WTC11 (cell line): ENCODE measurements at regions not wholly inside any gene's neighbourhood (a gene's known extent, or its start where the extent isn't known, plus 50 kb on each side); places are given as distances from the start of the nearest gene placed in this dataset.

Experiments
- ATAC-seq: fragments of 200-7000 bp; cut with Tn5 transposase; 2 replicates; pipeline ENCODE4 v1.10.0; 2021; ENCODE audit warnings: mild to moderate bottlenecking, moderate library complexity
- CTCF ChIA-PET: fragments of 300-600 bp; sonication (Branson Sonifier 250); formaldehyde crosslinking; loops from one replicate; lab custom pipeline; 2021; ENCODE audit warnings: antibody characterized with exemption; lab: Charles Lee
- POLR2A ChIA-PET: fragments of 350-600 bp; sonication (Branson Sonifier 250); formaldehyde crosslinking; loops from one replicate; lab custom pipeline; 2021; ENCODE audit warnings: antibody characterized with exemption; lab: Charles Lee
- DNase-seq: peaks from one replicate; pipeline ENCODE4 v3.0.0; 2021; ENCODE audit warnings: low spot score
- H3K27ac Mint-ChIP-seq: 2 replicates; pipeline ENCODE4 v1.8.0; 2021; ENCODE audit warnings: mixed read lengths
- H3K27me3 Mint-ChIP-seq: 2 replicates; pipeline ENCODE4 v1.8.0; 2021; ENCODE audit warnings: low read depth, mild to moderate bottlenecking, moderate library complexity, mixed read lengths
- H3K36me3 Mint-ChIP-seq: 2 replicates; pipeline ENCODE4 v1.8.0; 2021; ENCODE audit warnings: mixed read lengths
- H3K4me1 Mint-ChIP-seq: 2 replicates; pipeline ENCODE4 v1.8.0; 2022; ENCODE audit warnings: mixed read lengths
- H3K4me3 Mint-ChIP-seq: 2 replicates; pipeline ENCODE4 v1.8.0; 2021; ENCODE audit warnings: mild to moderate bottlenecking, moderate library complexity, mixed read lengths
- H3K9me3 Mint-ChIP-seq: 2 replicates; pipeline ENCODE4 v1.8.0; 2021; ENCODE audit warnings: mixed read lengths
- ATF1 ChIP-seq: sonication (generic); formaldehyde crosslinking; IDR thresholded peaks from 2 replicates; pipeline ENCODE4 v1.8.1; 2023; ENCODE audit warnings: mild to moderate bottlenecking, moderate library complexity, missing genetic modification reagents
- ATF3 ChIP-seq: sonication (generic); formaldehyde crosslinking; conservative IDR thresholded peaks from 2 replicates; pipeline ENCODE4 v1.8.1; 2022; ENCODE audit warnings: mild to moderate bottlenecking, missing genetic modification reagents
- CTCF ChIP-seq: fragments of 200-600 bp; IDR thresholded peaks from 2 replicates; pipeline ENCODE4 v1.8.0; 2022; ENCODE audit warnings: antibody characterized with exemption
- E2F4 ChIP-seq: sonication (generic); formaldehyde crosslinking; IDR thresholded peaks from 2 replicates; pipeline ENCODE4 v1.8.1; 2022; ENCODE audit warnings: low read depth, mild to moderate bottlenecking, moderate library complexity, missing genetic modification reagents, borderline replicate concordance
- E2F5 ChIP-seq: sonication (generic); formaldehyde crosslinking; IDR thresholded peaks from 2 replicates; pipeline ENCODE4 v1.8.1; 2022; ENCODE audit warnings: mild to moderate bottlenecking, moderate library complexity, missing genetic modification reagents
- ELF4 ChIP-seq: sonication (generic); formaldehyde crosslinking; IDR thresholded peaks from 2 replicates; pipeline ENCODE4 v1.8.1; 2022; ENCODE audit warnings: low read depth, mild to moderate bottlenecking, moderate library complexity, missing genetic modification reagents
- ESRRA ChIP-seq: sonication (generic); formaldehyde crosslinking; IDR thresholded peaks from 2 replicates; pipeline ENCODE4 v1.8.1; 2022; ENCODE audit warnings: mild to moderate bottlenecking, missing genetic modification reagents, borderline replicate concordance
- HMGA2 ChIP-seq: fragments of 250-450 bp; sonication (Bioruptor Pico); IDR thresholded peaks from 2 replicates; pipeline ENCODE4 v1.4.0; 2021; ENCODE audit warnings: mild to moderate bottlenecking, moderate library complexity
- KAT7 ChIP-seq: sonication (generic); formaldehyde crosslinking; IDR thresholded peaks from 2 replicates; pipeline ENCODE4 v1.8.1; 2023; ENCODE audit warnings: missing genetic modification reagents, mild to moderate bottlenecking, borderline replicate concordance
- NR1H2 ChIP-seq: sonication (generic); formaldehyde crosslinking; IDR thresholded peaks from 2 replicates; pipeline ENCODE4 v1.9.0; 2021; ENCODE audit warnings: mild to moderate bottlenecking, moderate library complexity, missing genetic modification reagents
- NR3C1 ChIP-seq: sonication (generic); formaldehyde crosslinking; conservative IDR thresholded peaks from 2 replicates; pipeline ENCODE4 v1.8.1; 2023; ENCODE audit warnings: low read depth, mild to moderate bottlenecking, missing genetic modification reagents
- OVOL2 ChIP-seq: fragments of 250-450 bp; sonication (Bioruptor Pico); IDR thresholded peaks from 2 replicates; pipeline ENCODE4 v1.9.0; 2021; ENCODE audit warnings: mild to moderate bottlenecking, borderline replicate concordance
- ZNF138 ChIP-seq: sonication (generic); formaldehyde crosslinking; conservative IDR thresholded peaks from 2 replicates; pipeline ENCODE4 v1.8.1; 2022; ENCODE audit warnings: mild to moderate bottlenecking, moderate library complexity, missing genetic modification reagents
- ZNF317 ChIP-seq: sonication (generic); formaldehyde crosslinking; IDR thresholded peaks from 2 replicates; pipeline ENCODE4 v1.8.1; 2023; ENCODE audit warnings: low read depth, mild to moderate bottlenecking, moderate library complexity, missing genetic modification reagents, borderline replicate concordance
- ZNF512 ChIP-seq: sonication (generic); formaldehyde crosslinking; IDR thresholded peaks from 2 replicates; pipeline ENCODE4 v1.8.1; 2022; ENCODE audit warnings: missing genetic modification reagents, borderline replicate concordance

- TF ChIP-seq CTCF (no peak), KAT7 (CRISPR knock-in tag) (no peak), OVOL2 (CRISPR knock-in tag) (no peak), ATF3 (CRISPR knock-in tag) (no peak), ELF4 (no peak), NR3C1 (no peak), ZNF317 (CRISPR knock-in tag) (no peak), ZNF138 (CRISPR knock-in tag) (no peak), NR1H2 (no peak), E2F4 (CRISPR knock-in tag) (no peak), ZNF512 (CRISPR knock-in tag) (no peak), E2F5 (CRISPR knock-in tag) (no peak), HMGA2 (CRISPR knock-in tag) (no peak)
These were observed 287.0 kb upstream of the OR4E1 start (continued) for GRCh38 chr14:21960636-21961035.

GRCh38 chr14:21941885-21942284 is 268.3 kb upstream of the OR4E1 start:
- TF ChIP-seq ATF1 = no peak
- TF ChIP-seq ESRRA (CRISPR knock-in tag) = no peak
- Mint-ChIP-seq H3K36me3 (no peaks in the 10 kb centered on the region), H3K27ac (no peak overlapping the region), H3K9me3 (no peaks in the 10 kb centered on the region), H3K4me3 (no peak overlapping the region), H3K27me3 (no peaks in the 10 kb centered on the region; the same call in 1 of the 2 replicates), H3K4me1 (peaks cover 13% of the 10 kb centered on the region)
- ChIA-PET CTCF (interaction anchor here (0.7 to 1.3 kb wide), 10 partner anchors 10 to 259 kb away, joined by 3 to 7 read pairs (median 4); no protein-coding TSS in a partner anchor), POLR2A (no interaction called here)
- ATAC-seq (no peak), DNase-seq (no peak)

GRCh38 chr14:21940887-21941856 is 267.6 kb upstream of the OR4E1 start:
- Mint-ChIP-seq H3K4me1 (peaks cover 13% of the 10 kb centered on the region), H3K27ac (no peak overlapping the region), H3K36me3 (no peaks in the 10 kb centered on the region), H3K4me3 (no peak overlapping the region), H3K9me3 (no peaks in the 10 kb centered on the region), H3K27me3 (no peaks in the 10 kb centered on the region; the same call in 1 of the 2 replicates)
- POLR2A ChIA-PET = no interaction called here
- TF ChIP-seq ZNF138 (CRISPR knock-in tag) = no peak
- TF ChIP-seq CTCF = peak; percentile 57
- ATAC-seq (peak; percentile 76), DNase-seq (peak; percentile 36)
- CTCF ChIA-PET = interaction anchor here (0.7 to 1.3 kb wide), 10 partner anchors 11 to 260 kb away, joined by 3 to 7 read pairs (median 4); no protein-coding TSS in a partner anchor
